PFSK-1 (cell line): ENCODE measurements at regions not wholly inside any gene's neighbourhood (a gene's known extent, or its start where the extent isn't known, plus 50 kb on each side); places are given as distances from the start of the nearest gene placed in this dataset.

Experiments used
- FOXP2 ChIP-seq: optimal IDR thresholded peaks from 2 replicates; pipeline ENCODE3; 2011; ENCODE audit warnings: borderline replicate concordance, control low read depth, inconsistent platforms; ENCODE audit not compliant: insufficient read depth; ENCODE audit errors: extremely low read length, extremely low read depth
- POLR2AphosphoS5 ChIP-seq: IDR thresholded peaks from 2 replicates; pipeline ENCODE4 v1.6.1; 2012; ENCODE audit warnings: low read depth, mild to moderate bottlenecking, control low read depth, low read length, moderate library complexity
- SIN3A ChIP-seq: IDR thresholded peaks from 2 replicates; pipeline ENCODE4 v1.6.1; 2012; ENCODE audit warnings: mild to moderate bottlenecking, low read length, moderate library complexity, borderline replicate concordance; ENCODE audit not compliant: insufficient read depth
- TAF1 ChIP-seq: IDR thresholded peaks from 2 replicates; pipeline ENCODE4 v1.6.1; 2012; ENCODE audit warnings: low read length, control low read depth, borderline replicate concordance; ENCODE audit not compliant: insufficient read depth
- TF ChIP-seq, protein P1 (sequence below), 2 experiments: IDR thresholded peaks; 2 replicates each; pipeline versions ENCODE4 v1.6.1 to v1.8.0; 2011 to 2012; ENCODE audit warnings: low read depth in 2 of 2, low read length in 2 of 2, control low read depth in 1 of 2, inconsistent platforms in 1 of 2, mild to moderate bottlenecking in 1 of 2, moderate library complexity in 1 of 2; ENCODE audit not compliant: insufficient read depth in 1 of 2

- TF ChIP-seq POLR2AphosphoS5 (no peak), SIN3A (no peak), FOXP2 (no peak), TAF1 (no peak)
- TF ChIP-seq, protein P1, sequence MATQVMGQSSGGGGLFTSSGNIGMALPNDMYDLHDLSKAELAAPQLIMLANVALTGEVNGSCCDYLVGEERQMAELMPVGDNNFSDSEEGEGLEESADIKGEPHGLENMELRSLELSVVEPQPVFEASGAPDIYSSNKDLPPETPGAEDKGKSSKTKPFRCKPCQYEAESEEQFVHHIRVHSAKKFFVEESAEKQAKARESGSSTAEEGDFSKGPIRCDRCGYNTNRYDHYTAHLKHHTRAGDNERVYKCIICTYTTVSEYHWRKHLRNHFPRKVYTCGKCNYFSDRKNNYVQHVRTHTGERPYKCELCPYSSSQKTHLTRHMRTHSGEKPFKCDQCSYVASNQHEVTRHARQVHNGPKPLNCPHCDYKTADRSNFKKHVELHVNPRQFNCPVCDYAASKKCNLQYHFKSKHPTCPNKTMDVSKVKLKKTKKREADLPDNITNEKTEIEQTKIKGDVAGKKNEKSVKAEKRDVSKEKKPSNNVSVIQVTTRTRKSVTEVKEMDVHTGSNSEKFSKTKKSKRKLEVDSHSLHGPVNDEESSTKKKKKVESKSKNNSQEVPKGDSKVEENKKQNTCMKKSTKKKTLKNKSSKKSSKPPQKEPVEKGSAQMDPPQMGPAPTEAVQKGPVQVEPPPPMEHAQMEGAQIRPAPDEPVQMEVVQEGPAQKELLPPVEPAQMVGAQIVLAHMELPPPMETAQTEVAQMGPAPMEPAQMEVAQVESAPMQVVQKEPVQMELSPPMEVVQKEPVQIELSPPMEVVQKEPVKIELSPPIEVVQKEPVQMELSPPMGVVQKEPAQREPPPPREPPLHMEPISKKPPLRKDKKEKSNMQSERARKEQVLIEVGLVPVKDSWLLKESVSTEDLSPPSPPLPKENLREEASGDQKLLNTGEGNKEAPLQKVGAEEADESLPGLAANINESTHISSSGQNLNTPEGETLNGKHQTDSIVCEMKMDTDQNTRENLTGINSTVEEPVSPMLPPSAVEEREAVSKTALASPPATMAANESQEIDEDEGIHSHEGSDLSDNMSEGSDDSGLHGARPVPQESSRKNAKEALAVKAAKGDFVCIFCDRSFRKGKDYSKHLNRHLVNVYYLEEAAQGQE (IDR thresholded peaks at IDR 0.05; ENCODE audit: insufficient read depth in 1 of 2, low read depth in 2 of 2, low read length in 2 of 2) = no peak
Measured at GRCh38 chr14:54223831-54224402, 172.9 kb upstream of the CDKN3 start.

DNA sequence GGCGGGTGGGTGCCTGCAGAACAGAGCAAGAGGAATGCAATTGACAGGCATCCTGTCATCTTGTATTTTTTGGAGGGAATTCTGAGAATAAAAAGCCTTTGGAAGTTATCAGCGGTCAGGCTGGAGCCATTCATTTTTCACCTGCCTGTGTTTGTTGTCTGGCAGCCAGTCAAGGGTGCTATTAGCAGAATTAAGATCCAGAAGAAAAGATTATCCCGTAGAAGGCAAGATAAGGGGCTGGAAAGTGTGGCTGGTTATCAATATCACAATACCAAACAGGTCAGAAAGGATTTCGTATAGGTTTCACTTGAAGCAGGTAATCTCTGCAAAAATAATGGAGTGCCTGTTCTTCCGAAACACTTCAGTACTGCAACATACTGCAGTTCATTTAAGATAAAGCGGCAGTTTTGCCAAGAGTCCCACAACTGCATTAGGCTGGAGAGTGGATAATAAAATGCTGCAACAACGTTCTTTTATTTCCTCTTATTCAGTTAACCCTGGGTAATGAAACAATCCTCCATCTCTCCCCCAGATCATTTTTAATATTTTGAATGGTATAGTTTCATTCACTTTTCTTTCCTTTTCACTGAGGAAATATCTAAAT is 171.2 kb upstream of the CDKN3 start:
- TF ChIP-seq POLR2AphosphoS5 = no peak
- TF ChIP-seq, protein P1 (IDR thresholded peaks at IDR 0.05; ENCODE audit: insufficient read depth in 1 of 2, low read depth in 2 of 2, low read length in 2 of 2) = no peak

DNA sequence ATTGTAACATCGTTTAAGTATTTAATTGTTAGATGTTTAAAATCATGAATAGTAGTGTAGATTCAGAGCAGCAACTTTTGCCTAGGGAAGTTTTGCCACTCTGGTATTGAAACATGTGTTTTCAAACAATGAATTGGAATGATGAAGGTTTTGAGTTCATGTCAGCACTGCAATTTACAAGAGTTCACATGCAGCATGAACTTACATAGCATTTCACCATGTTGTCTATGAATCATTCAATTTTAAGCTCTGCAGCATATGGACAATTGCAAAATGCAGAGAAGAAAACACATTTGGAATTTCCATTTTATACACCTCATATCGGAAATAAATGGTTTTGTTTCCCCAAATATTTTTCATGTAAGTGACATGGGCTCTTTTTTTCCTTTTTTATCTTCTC is 170.7 kb upstream of the CDKN3 start:
- TF ChIP-seq TAF1 (no peak), FOXP2 (no peak)

- TF ChIP-seq SIN3A (no peak), FOXP2 (no peak), POLR2AphosphoS5 (no peak), TAF1 (no peak)
- TF ChIP-seq, protein P1 (IDR thresholded peaks at IDR 0.05; ENCODE audit: insufficient read depth in 1 of 2, low read depth in 2 of 2, low read length in 2 of 2) = no peak
Measured at GRCh38 chr14:54226558-54226957, 170.2 kb upstream of the CDKN3 start.

DNA sequence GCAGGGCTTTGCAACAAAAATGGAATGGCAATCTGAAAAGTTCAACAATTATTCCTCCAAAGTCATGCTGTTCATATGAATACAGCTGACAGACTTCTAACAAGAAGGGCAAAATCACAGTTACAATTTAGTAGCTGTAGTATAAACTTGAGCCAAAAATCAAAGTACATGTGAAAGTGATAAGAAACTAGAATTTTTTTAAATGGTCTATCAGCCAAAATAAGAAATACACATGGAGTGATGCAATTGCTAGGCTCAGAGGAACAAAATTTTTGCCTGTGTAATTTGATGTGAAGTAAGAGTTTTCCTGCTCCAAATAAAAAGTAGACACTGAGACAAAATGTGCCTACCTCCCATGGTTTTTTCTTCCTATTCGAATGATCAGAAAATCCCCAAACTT is 167.7 kb upstream of the CDKN3 start:
- TF ChIP-seq FOXP2 (no peak), TAF1 (no peak), POLR2AphosphoS5 (no peak), SIN3A (no peak)
- TF ChIP-seq, protein P1 (IDR thresholded peaks at IDR 0.05; ENCODE audit: insufficient read depth in 1 of 2, low read depth in 2 of 2, low read length in 2 of 2) = no peak
